ENCODE measurements at regions not wholly inside any gene's neighbourhood (a gene's known extent, or its start where the extent isn't known, plus 50 kb on each side); places are given as distances from the start of the nearest gene placed in this dataset.

- TF ChIP-seq NFRKB (IDR thresholded peaks at IDR 0.05) (no peak), ARNT (IDR thresholded peaks at IDR 0.05) (no peak), SP1 (IDR thresholded peaks at IDR 0.05) (no peak), SUZ12 (IDR thresholded peaks at IDR 0.05) (no peak), HDGF (IDR thresholded peaks at IDR 0.05; ENCODE audit: borderline replicate concordance) (no peak), ZNF384 (IDR thresholded peaks at IDR 0.05) (no peak), BHLHE40 (IDR thresholded peaks at IDR 0.05; ENCODE audit: borderline replicate concordance) (no peak), FOXA1 (IDR thresholded peaks at IDR 0.05) (no peak), TARDBP (IDR thresholded peaks at IDR 0.05) (no peak), LEF1 (IDR thresholded peaks at IDR 0.05; ENCODE audit: borderline replicate concordance) (no peak), FOXK2 (IDR thresholded peaks at IDR 0.05) (no peak), FOXM1 (IDR thresholded peaks at IDR 0.05; ENCODE audit: borderline replicate concordance) (no peak), CTBP1 (IDR thresholded peaks at IDR 0.05; ENCODE audit: borderline replicate concordance) (no peak)
- TF ChIP-seq, protein P1, sequence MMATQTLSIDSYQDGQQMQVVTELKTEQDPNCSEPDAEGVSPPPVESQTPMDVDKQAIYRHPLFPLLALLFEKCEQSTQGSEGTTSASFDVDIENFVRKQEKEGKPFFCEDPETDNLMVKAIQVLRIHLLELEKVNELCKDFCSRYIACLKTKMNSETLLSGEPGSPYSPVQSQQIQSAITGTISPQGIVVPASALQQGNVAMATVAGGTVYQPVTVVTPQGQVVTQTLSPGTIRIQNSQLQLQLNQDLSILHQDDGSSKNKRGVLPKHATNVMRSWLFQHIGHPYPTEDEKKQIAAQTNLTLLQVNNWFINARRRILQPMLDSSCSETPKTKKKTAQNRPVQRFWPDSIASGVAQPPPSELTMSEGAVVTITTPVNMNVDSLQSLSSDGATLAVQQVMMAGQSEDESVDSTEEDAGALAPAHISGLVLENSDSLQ (IDR thresholded peaks at IDR 0.05) = no peak
Observed at GRCh38 chr2:20549144-20549543, 101.8 kb downstream of the HS1BP3 start.
